Stimulated activated CD4-positive, alpha-beta T cell treated with anti-CD3 and anti-CD28 coated beads, Interleukin-4, amount 100 ng/mL, for 24 hours (primary cell): ENCODE measurements at regions not wholly inside any gene's neighbourhood (a gene's known extent, or its start where the extent isn't known, plus 50 kb on each side); places are given as distances from the start of the nearest gene placed in this dataset.

Experiments used
- DNase-seq: peaks from one replicate; pipeline ENCODE4 v3.0.0-alpha.2; 2020

- no peak for DNase-seq
Measured at GRCh38 chr12:60059180-60059579, 463.4 kb downstream of the SLC16A7 start.

- no peak for DNase-seq
Measured at GRCh38 chr12:60066655-60067054, 470.8 kb downstream of the SLC16A7 start.

GRCh38 chr12:60070552-60070951 lies 474.7 kb downstream of the SLC16A7 start:
- DNase-seq = no peak

GRCh38 chr12:60071759-60072191 lies 475.9 kb downstream of the SLC16A7 start:
- DNase-seq = no peak

- no peak for DNase-seq
Measured at GRCh38 chr12:60072911-60073310, 477.1 kb downstream of the SLC16A7 start.

- no peak for DNase-seq
Measured at GRCh38 chr12:60075091-60075490, 479.3 kb downstream of the SLC16A7 start.

GRCh38 chr12:60078026-60078425 lies 482.2 kb downstream of the SLC16A7 start:
- no peak for DNase-seq

GRCh38 chr12:60093428-60093827 lies 497.6 kb downstream of the SLC16A7 start:
- DNase-seq = no peak

GRCh38 chr12:60094436-60094835 lies 498.6 kb downstream of the SLC16A7 start:
- no peak for DNase-seq

GRCh38 chr12:60096727-60097126 lies 500.9 kb downstream of the SLC16A7 start:
- DNase-seq = no peak

- no peak for DNase-seq
Measured at GRCh38 chr12:60100160-60100559, 504.3 kb downstream of the SLC16A7 start.

- DNase-seq = no peak
Measured at GRCh38 chr12:60100852-60101251, 505.0 kb downstream of the SLC16A7 start.

GRCh38 chr12:60101715-60102114 lies 505.9 kb downstream of the SLC16A7 start:
- no peak for DNase-seq

- no peak for DNase-seq
Measured at GRCh38 chr12:60106214-60106613, 510.4 kb downstream of the SLC16A7 start.

- no peak for DNase-seq
Measured at GRCh38 chr12:60107992-60108391, 512.2 kb downstream of the SLC16A7 start.

GRCh38 chr12:60112063-60112462 lies 516.2 kb downstream of the SLC16A7 start:
- no peak for DNase-seq

GRCh38 chr12:60112763-60113162 lies 516.9 kb downstream of the SLC16A7 start:
- no peak for DNase-seq

GRCh38 chr12:60114169-60114568 lies 518.3 kb downstream of the SLC16A7 start:
- DNase-seq = no peak

- no peak for DNase-seq
Measured at GRCh38 chr12:60119327-60119726, 523.5 kb downstream of the SLC16A7 start.

GRCh38 chr12:60120199-60120598 lies 524.4 kb downstream of the SLC16A7 start:
- no peak for DNase-seq

- no peak for DNase-seq
Measured at GRCh38 chr12:60123557-60123956, 527.7 kb downstream of the SLC16A7 start.

- no peak for DNase-seq
Measured at GRCh38 chr12:60137513-60137912, 541.7 kb downstream of the SLC16A7 start.

GRCh38 chr12:60138526-60138925 lies 542.7 kb downstream of the SLC16A7 start:
- no peak for DNase-seq

- no peak for DNase-seq
Measured at GRCh38 chr12:60144395-60144794, 548.6 kb downstream of the SLC16A7 start.

- DNase-seq = no peak
Measured at GRCh38 chr12:60148109-60148508, 552.3 kb downstream of the SLC16A7 start.

GRCh38 chr12:60148831-60149230 lies 553.0 kb downstream of the SLC16A7 start:
- DNase-seq = no peak
